Liver (tissue), 3 donors: ENCODE measurements at regions not wholly inside any gene's neighbourhood (a gene's known extent, or its start where the extent isn't known, plus 50 kb on each side); places are given as distances from the start of the nearest gene placed in this dataset.

Experiments
- EGR1 ChIP-seq, 2 donors: IDR thresholded peaks; 2 replicates each; pipeline ENCODE4 v1.6.1; 2016 to 2018; ENCODE audit warnings: antibody characterized with exemption in 2 of 2, low read depth in 2 of 2
- MAX ChIP-seq: IDR thresholded peaks from 2 replicates; pipeline ENCODE4 v1.6.1; 2016; ENCODE audit warnings: antibody characterized with exemption
- REST ChIP-seq: IDR thresholded peaks from 2 replicates; pipeline ENCODE4 v1.6.1; 2016; ENCODE audit warnings: antibody characterized with exemption, mild to moderate bottlenecking
- TAF1 ChIP-seq: conservative IDR thresholded peaks from 2 replicates; pipeline ENCODE4 v1.6.1; 2016; ENCODE audit warnings: antibody characterized with exemption, mild to moderate bottlenecking
- YY1 ChIP-seq: IDR thresholded peaks from 2 replicates; pipeline ENCODE4 v1.6.1; 2016; ENCODE audit warnings: antibody characterized with exemption, mild to moderate bottlenecking
- TF ChIP-seq, protein P1 (sequence below): fragments of 150-350 bp; IDR thresholded peaks from 2 replicates; pipeline ENCODE4 v1.5.1; 2017; ENCODE audit warnings: improper control_type of control experiment, low read depth, low read length; ENCODE audit not compliant: missing input control
- donor health status: healthy.
- donor health status: healthy.

DNA sequence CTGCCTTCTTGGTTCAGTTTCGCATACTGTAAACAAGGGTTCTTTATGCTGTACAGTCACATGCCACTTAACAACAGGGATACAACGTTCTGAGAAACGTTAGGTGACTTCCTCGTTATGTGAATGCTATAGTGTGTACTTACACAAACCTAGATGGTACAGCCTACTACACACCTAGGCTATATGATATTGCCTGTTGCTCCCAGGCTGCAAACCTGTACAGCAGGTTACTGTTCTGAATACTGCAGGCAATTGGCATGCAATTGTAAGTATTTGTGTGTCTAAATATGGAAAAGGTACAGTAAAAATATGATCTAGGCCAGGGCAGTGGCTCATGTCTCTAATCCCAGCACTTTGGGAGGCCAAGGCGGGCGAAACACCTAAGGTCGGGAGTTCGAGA lies 85.7 kb upstream of the PRDM11 start:
- TF ChIP-seq, protein P1, sequence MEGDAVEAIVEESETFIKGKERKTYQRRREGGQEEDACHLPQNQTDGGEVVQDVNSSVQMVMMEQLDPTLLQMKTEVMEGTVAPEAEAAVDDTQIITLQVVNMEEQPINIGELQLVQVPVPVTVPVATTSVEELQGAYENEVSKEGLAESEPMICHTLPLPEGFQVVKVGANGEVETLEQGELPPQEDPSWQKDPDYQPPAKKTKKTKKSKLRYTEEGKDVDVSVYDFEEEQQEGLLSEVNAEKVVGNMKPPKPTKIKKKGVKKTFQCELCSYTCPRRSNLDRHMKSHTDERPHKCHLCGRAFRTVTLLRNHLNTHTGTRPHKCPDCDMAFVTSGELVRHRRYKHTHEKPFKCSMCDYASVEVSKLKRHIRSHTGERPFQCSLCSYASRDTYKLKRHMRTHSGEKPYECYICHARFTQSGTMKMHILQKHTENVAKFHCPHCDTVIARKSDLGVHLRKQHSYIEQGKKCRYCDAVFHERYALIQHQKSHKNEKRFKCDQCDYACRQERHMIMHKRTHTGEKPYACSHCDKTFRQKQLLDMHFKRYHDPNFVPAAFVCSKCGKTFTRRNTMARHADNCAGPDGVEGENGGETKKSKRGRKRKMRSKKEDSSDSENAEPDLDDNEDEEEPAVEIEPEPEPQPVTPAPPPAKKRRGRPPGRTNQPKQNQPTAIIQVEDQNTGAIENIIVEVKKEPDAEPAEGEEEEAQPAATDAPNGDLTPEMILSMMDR, result no peak
- TF ChIP-seq MAX, result no peak
- TF ChIP-seq EGR1 (IDR thresholded peaks at IDR 0.05; ENCODE audit: low read depth in 2 of 2), result no peak
- no peak for TF ChIP-seq REST
- no peak for TF ChIP-seq YY1
- TF ChIP-seq TAF1, result no peak
